SK-N-SH (cell line): ENCODE measurements at regions not wholly inside any gene's neighbourhood (a gene's known extent, or its start where the extent isn't known, plus 50 kb on each side); places are given as distances from the start of the nearest gene placed in this dataset.

Experiments
- CTCF ChIP-seq: fragments of 200-600 bp; sonication (generic); IDR thresholded peaks from 2 replicates; pipeline ENCODE4 v1.6.1; 2017; ENCODE audit warnings: antibody characterized with exemption, mild to moderate bottlenecking, moderate library complexity
- NFIC ChIP-seq: IDR thresholded peaks from 2 replicates; pipeline ENCODE4 v1.4.0; 2012; ENCODE audit warnings: borderline replicate concordance
- NRF1 ChIP-seq: IDR thresholded peaks from 2 replicates; pipeline ENCODE4 v1.6.1; 2012; ENCODE audit warnings: low read depth, mild to moderate bottlenecking, low read length
- POLR2AphosphoS5 ChIP-seq: IDR thresholded peaks from 2 replicates; pipeline ENCODE4 v1.6.1; 2012; ENCODE audit warnings: low read depth, low read length
- REST ChIP-seq: IDR thresholded peaks from 2 replicates; pipeline ENCODE4 v1.6.1; 2012; ENCODE audit warnings: mild to moderate bottlenecking, low read depth, low read length, moderate library complexity
- SIN3A ChIP-seq: IDR thresholded peaks from 2 replicates; pipeline ENCODE4 v1.6.1; 2012; ENCODE audit warnings: low read depth, mild to moderate bottlenecking, low read length, moderate library complexity, borderline replicate concordance

GRCh38 chr4:187125062-187125461, 401.4 kb upstream of the FAT1 start:
- no peak for TF ChIP-seq NRF1
- no peak for TF ChIP-seq NFIC
- no peak for TF ChIP-seq CTCF
- TF ChIP-seq REST = no peak
- TF ChIP-seq POLR2AphosphoS5 = no peak
- TF ChIP-seq SIN3A = no peak
